ENCODE measurements at regions not wholly inside any gene's neighbourhood (a gene's known extent, or its start where the extent isn't known, plus 50 kb on each side); places are given as distances from the start of the nearest gene placed in this dataset.

DNA sequence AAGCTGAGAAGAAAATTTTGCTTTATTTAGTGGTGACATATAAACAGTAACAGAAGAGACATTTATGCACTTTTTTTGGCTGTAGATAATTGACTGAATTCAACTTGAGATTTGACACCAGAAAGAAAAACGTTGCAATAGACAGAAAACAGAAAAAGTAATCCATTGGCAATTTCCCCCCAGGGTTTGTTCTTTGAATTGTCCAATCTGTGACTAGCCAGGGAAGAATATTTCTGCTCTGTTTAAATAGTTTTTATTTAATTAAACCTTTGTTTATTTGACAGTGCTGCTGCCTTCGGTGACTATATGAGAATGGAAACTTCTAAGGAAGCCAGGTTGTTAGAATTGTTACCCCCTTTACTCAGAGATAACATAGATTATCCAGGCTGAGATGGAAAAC lies 210.6 kb downstream of the DEPDC1B start:
- peak overlapping the region; percentile 75 for H3K4me3 ChIP-seq (ENCODE audit: low read length)
- TF ChIP-seq, protein P1, sequence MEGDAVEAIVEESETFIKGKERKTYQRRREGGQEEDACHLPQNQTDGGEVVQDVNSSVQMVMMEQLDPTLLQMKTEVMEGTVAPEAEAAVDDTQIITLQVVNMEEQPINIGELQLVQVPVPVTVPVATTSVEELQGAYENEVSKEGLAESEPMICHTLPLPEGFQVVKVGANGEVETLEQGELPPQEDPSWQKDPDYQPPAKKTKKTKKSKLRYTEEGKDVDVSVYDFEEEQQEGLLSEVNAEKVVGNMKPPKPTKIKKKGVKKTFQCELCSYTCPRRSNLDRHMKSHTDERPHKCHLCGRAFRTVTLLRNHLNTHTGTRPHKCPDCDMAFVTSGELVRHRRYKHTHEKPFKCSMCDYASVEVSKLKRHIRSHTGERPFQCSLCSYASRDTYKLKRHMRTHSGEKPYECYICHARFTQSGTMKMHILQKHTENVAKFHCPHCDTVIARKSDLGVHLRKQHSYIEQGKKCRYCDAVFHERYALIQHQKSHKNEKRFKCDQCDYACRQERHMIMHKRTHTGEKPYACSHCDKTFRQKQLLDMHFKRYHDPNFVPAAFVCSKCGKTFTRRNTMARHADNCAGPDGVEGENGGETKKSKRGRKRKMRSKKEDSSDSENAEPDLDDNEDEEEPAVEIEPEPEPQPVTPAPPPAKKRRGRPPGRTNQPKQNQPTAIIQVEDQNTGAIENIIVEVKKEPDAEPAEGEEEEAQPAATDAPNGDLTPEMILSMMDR (IDR thresholded peaks at IDR 0.05; ENCODE audit: insufficient read depth, low read depth, low read length, missing control alignments), result no peak
- DNase-seq (ENCODE audit: low read depth), result peak; percentile 8

DNA sequence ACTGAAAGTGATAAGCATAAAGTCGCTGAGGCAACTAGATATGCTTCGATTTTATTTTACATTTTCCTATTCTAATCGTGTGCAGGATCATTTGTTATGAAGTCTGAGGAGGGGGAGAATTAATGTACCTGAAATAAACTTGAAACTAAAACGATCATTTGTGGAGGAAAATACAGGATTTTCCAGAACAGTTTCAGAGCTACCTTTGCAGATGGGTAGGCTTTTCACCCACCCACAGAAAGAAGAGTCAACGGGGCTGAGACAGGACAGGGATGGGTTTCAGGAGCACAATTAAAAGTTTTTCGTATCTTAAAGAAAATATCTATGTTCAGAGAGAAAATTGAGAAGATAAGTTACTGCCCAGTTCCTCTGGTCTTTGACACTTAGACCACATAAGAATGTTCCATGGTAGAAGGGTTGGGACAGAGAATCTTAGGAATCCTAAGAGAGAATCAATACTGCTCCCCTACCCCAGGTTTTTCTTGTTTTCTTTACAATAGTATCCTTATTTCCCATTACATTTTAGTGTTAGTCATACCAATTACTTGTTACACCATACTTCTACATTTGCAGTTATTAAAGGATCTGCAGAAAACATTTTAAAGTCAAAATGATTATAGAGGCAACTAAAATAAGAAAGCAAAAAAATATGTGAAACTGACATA lies 211.4 kb downstream of the DEPDC1B start:
- peak overlapping the region; percentile 75 for H3K4me3 ChIP-seq (ENCODE audit: low read length)

DNA sequence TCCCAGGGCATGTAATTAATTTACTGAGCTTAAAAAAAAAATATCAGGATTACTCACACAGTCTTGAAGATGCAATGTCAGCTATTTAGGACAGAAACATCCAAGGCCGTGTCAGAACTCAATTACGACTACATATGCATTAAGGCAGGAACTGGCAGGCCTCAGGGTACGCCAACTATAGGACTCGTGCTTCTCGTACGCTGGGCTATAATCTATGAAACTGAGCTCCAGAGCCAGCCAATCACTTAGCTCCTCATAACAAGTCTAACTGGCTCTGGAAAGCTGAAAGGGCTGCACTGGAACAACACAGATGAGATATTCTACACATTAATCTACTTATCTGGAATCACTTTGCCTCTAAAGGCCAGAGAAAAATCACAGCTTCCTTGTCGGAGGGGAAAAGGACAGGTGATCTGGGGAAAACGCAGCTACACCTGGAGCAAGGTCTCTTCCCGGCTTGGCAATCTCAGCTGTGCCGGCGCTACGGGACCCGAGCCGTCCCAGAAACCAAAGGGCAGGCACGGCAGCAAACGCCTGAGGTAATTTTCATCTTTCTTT lies 212.0 kb downstream of the DEPDC1B start:
- TF ChIP-seq, protein P1 (IDR thresholded peaks at IDR 0.05; ENCODE audit: insufficient read depth, low read depth, low read length, missing control alignments), result no peak
- peak overlapping the region; percentile 75 for H3K4me3 ChIP-seq (ENCODE audit: low read length)
- peak; percentile 95 for DNase-seq (ENCODE audit: low read depth)

More for the DNA sequence above, 211.4 kb downstream of the DEPDC1B start:
- TF ChIP-seq, protein P1 (IDR thresholded peaks at IDR 0.05; ENCODE audit: insufficient read depth, low read depth, low read length, missing control alignments), result no peak
- DNase-seq (ENCODE audit: low read depth), result peak; percentile 11

DNA sequence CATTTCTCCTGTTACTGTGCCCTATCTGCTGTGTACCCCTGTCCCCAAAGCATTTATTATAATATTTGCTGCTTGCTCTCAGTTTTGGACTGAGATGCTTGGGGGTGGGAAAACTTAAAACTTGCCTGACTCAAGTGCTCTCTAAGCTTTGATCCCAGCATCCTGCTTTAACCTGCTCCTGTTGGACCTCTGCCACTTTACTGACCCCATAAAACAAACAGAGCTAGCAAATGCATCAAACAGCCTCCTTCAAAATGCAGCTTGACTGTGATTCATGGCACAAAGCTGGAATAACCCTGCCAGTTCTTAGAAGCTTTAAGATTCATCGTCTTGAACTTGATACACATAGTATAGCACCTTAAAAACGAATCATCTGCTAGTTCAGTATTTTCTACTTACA lies 212.5 kb downstream of the DEPDC1B start:
- no peak for DNase-seq (ENCODE audit: low read depth)
- H3K4me3 ChIP-seq (ENCODE audit: low read length), result peak overlapping the region; percentile 75
- TF ChIP-seq, protein P1 (IDR thresholded peaks at IDR 0.05; ENCODE audit: insufficient read depth, low read depth, low read length, missing control alignments), result no peak

DNA sequence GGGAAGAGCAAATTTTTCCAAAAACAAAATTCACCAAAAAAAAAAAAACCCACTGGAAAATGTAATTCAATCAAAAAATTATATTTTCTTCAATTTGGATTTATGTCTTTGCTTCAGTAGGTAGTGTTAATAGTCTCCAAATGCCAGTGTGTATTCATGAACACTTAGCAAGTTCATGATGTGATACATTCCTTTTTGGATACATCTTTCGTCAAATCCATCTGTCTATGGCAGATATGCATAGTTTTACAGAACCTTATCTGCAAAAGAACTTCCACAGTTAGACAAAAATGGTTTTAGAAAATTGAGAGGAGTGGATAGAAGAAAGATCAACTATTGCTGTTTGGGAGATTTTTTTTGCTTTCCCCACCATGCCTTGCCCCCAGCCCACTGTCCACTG lies 214.6 kb downstream of the DEPDC1B start:
- TF ChIP-seq, protein P1 (IDR thresholded peaks at IDR 0.05; ENCODE audit: insufficient read depth, low read depth, low read length, missing control alignments), result no peak
- H3K4me3 ChIP-seq (ENCODE audit: low read length), result no peak overlapping the region
- no peak for DNase-seq (ENCODE audit: low read depth)

DNA sequence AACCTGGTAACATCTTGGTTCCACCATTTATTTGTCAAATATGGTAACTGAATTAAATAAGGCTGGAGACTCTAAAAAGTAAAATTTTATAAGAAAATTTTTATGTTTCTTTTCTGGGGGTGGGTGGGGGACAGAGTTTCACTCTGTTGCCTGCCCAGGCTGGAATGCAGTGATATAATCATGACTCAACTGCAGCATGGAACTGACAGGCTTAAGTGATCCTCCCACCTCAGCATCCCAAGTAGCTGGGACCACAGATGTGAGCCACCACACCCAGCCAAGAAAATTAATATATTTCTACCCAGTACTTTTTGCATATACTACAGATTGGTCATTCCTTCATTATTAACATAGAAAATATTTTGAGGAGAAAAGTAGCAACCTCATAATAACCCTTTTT lies 216.9 kb downstream of the DEPDC1B start:
- TF ChIP-seq, protein P1 (IDR thresholded peaks at IDR 0.05; ENCODE audit: insufficient read depth, low read depth, low read length, missing control alignments), result no peak
- peak; percentile 78 for DNase-seq (ENCODE audit: low read depth)
- H3K4me3 ChIP-seq (ENCODE audit: low read length), result no peak overlapping the region

DNA sequence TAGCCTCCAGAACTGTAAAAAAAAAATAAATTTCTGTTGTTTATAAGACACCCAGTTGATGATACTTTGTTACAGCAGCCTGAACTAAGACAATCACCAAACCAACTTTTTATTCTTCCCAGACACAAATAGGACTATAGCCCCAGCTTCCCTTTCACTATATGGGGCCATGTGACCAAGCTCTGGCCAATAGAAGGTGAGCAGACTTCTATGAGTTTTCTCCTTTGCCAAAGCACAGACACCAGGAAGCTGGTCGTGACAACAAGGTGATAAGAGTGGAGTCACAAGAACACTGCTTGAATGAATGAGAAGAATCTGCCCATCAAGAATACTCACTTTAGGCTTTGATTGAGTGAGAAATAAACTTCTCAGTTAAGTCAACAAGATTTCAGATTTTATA lies 217.7 kb downstream of the DEPDC1B start:
- DNase-seq (ENCODE audit: low read depth), result peak; percentile 4
- TF ChIP-seq, protein P1 (IDR thresholded peaks at IDR 0.05; ENCODE audit: insufficient read depth, low read depth, low read length, missing control alignments), result no peak

More for the DNA sequence above, 217.7 kb downstream of the DEPDC1B start:
- no peak overlapping the region for H3K4me3 ChIP-seq (ENCODE audit: low read length)
